GM06990 (cell line): ENCODE measurements at regions not wholly inside any gene's neighbourhood (a gene's known extent, or its start where the extent isn't known, plus 50 kb on each side); places are given as distances from the start of the nearest gene placed in this dataset.

Experiments
- DNase-seq: peaks from one replicate; pipeline ENCODE4 v3.0.0-alpha.2; 2011; ENCODE audit not compliant: insufficient read length; ENCODE audit errors: extremely low read depth
- H3K27me3 ChIP-seq: replicated peaks from 2 replicates; pipeline ENCODE4 v1.6.0; 2011; ENCODE audit warnings: low read length; ENCODE audit not compliant: control insufficient read depth, insufficient read depth
- H3K36me3 ChIP-seq: 2 replicates; pipeline ENCODE4 v1.5.1; 2011; ENCODE audit warnings: low read length; ENCODE audit not compliant: control insufficient read depth, insufficient read depth
- H3K4me3 ChIP-seq: replicated peaks from 2 replicates; pipeline ENCODE4 v1.5.1; 2011; ENCODE audit warnings: low read depth, mild to moderate bottlenecking, control low read depth, low read length
- CTCF ChIP-seq: IDR thresholded peaks from 2 replicates; pipeline ENCODE4 v1.5.1; 2011; ENCODE audit warnings: low read length, control low read depth, mild to moderate bottlenecking, inconsistent platforms; ENCODE audit not compliant: insufficient read depth, poor library complexity, severe bottlenecking

GRCh38 chr16:9465161-9465560 is 373.7 kb downstream of the HAPSTR1 start:
- no peaks in the 10 kb centered on the region; the same call in 1 of the 2 replicates for H3K27me3 ChIP-seq
- TF ChIP-seq CTCF: no peak
- DNase-seq: no peak

GRCh38 chr16:9469512-9469911 is 378.1 kb downstream of the HAPSTR1 start:
- TF ChIP-seq CTCF: no peak
- DNase-seq: no peak
- Histone ChIP-seq H3K27me3 (no peaks in the 10 kb centered on the region), H3K36me3 (no peaks in the 10 kb centered on the region), H3K4me3 (no peak overlapping the region)

More at GRCh38 chr16:9465161-9465560, 373.7 kb downstream of the HAPSTR1 start:
- no peaks in the 10 kb centered on the region for H3K36me3 ChIP-seq
- no peak overlapping the region for H3K4me3 ChIP-seq

GRCh38 chr16:9476744-9477143 is 385.3 kb downstream of the HAPSTR1 start:
- Histone ChIP-seq H3K36me3 (no peaks in the 10 kb centered on the region), H3K4me3 (no peak overlapping the region), H3K27me3 (no peaks in the 10 kb centered on the region)
- no peak for TF ChIP-seq CTCF
- DNase-seq: no peak

- no peak for TF ChIP-seq CTCF
- no peaks in the 10 kb centered on the region for H3K36me3 ChIP-seq
- no peak for DNase-seq
These were observed 387.6 kb downstream of the HAPSTR1 start for GRCh38 chr16:9479008-9479407.

GRCh38 chr16:9480503-9480902 is 389.1 kb downstream of the HAPSTR1 start:
- no peak for DNase-seq
- no peak for TF ChIP-seq CTCF

More at GRCh38 chr16:9479008-9479407, 387.6 kb downstream of the HAPSTR1 start:
- Histone ChIP-seq H3K27me3 (no peaks in the 10 kb centered on the region; the same call in 1 of the 2 replicates), H3K4me3 (no peak overlapping the region)

More at GRCh38 chr16:9480503-9480902, 389.1 kb downstream of the HAPSTR1 start:
- Histone ChIP-seq H3K36me3 (no peaks in the 10 kb centered on the region), H3K27me3 (no peaks in the 10 kb centered on the region; the same call in 1 of the 2 replicates), H3K4me3 (no peak overlapping the region)
